ENCODE measurements at regions not wholly inside any gene's neighbourhood (a gene's known extent, or its start where the extent isn't known, plus 50 kb on each side); places are given as distances from the start of the nearest gene placed in this dataset.

DNA sequence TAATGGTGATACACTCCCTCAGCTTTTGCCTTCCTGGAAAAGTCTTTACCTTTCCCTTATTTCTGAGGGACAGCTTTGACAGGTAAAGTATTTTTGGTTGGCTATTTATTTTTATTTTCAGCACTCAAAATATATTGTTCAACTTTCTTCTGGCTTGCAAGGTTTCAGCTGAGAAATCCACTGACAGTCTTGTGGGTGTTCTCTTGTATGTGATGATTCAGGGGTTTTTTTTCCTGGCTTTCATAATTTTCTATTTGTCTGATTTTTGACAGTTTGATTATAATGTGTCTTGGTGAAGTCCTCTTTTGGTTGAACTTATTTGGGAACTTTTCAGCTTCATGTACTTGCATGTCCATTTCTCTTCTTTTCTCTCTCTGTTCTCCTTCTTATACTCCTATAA, 73.7 kb upstream of the OTOGL start:
- TF ChIP-seq, protein P1, sequence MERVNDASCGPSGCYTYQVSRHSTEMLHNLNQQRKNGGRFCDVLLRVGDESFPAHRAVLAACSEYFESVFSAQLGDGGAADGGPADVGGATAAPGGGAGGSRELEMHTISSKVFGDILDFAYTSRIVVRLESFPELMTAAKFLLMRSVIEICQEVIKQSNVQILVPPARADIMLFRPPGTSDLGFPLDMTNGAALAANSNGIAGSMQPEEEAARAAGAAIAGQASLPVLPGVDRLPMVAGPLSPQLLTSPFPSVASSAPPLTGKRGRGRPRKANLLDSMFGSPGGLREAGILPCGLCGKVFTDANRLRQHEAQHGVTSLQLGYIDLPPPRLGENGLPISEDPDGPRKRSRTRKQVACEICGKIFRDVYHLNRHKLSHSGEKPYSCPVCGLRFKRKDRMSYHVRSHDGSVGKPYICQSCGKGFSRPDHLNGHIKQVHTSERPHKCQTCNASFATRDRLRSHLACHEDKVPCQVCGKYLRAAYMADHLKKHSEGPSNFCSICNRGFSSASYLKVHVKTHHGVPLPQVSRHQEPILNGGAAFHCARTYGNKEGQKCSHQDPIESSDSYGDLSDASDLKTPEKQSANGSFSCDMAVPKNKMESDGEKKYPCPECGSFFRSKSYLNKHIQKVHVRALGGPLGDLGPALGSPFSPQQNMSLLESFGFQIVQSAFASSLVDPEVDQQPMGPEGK (CRISPR knock-in tag; IDR thresholded peaks at IDR 0.05; ENCODE audit: borderline replicate concordance) = no peak
- no peak for TF ChIP-seq ARNTL (CRISPR knock-in tag; IDR thresholded peaks at IDR 0.05; ENCODE audit: borderline replicate concordance, low read depth)
- TF ChIP-seq ESRRG (CRISPR knock-in tag; IDR thresholded peaks at IDR 0.05) = no peak

Measured in SK-N-SH treated with all-trans-retinoic acid at 6 μM for 48 hours (cell line).